HCT116 (cell line): ENCODE measurements at regions not wholly inside any gene's neighbourhood (a gene's known extent, or its start where the extent isn't known, plus 50 kb on each side); places are given as distances from the start of the nearest gene placed in this dataset.

Experiments
- ATF3 ChIP-seq: IDR thresholded peaks from 2 replicates; pipeline ENCODE4 v1.6.1; 2012
- CEBPB ChIP-seq: IDR thresholded peaks from 2 replicates; pipeline ENCODE4 v1.6.1; 2012; ENCODE audit warnings: low read depth
- CTCF ChIP-seq, 3 experiments: fragments of 200-600 bp in 1 of 3; sonication (generic) in 1 of 3; IDR thresholded peaks in 2 of 3; conservative IDR thresholded peaks in 1 of 3; 2 replicates each; pipeline ENCODE4 v1.5.1; 2012 to 2017; ENCODE audit warnings: low read depth in 2 of 3, low read length in 2 of 3, antibody characterized with exemption in 1 of 3, borderline replicate concordance in 1 of 3, control low read depth in 1 of 3, mild to moderate bottlenecking in 1 of 3, mixed read lengths in 1 of 3, mixed run types in 1 of 3, moderate library complexity in 1 of 3; ENCODE audit not compliant: insufficient read depth in 1 of 3
- EZH2 ChIP-seq: fragments of 200-600 bp; sonication (generic); IDR thresholded peaks from 2 replicates; pipeline ENCODE4 v1.6.1; 2017; ENCODE audit warnings: antibody characterized with exemption, mixed run types
- EZH2phosphoT487 ChIP-seq: fragments of 200-600 bp; IDR thresholded peaks from 2 replicates; pipeline ENCODE4 v1.6.1; 2018; ENCODE audit warnings: antibody characterized with exemption, borderline replicate concordance
- FOSL1 ChIP-seq: IDR thresholded peaks from 2 replicates; pipeline ENCODE4 v1.6.1; 2012; ENCODE audit warnings: low read depth
- JUND ChIP-seq: IDR thresholded peaks from 2 replicates; pipeline ENCODE4 v1.6.1; 2012
- POLR2A ChIP-seq: IDR thresholded peaks from 2 replicates; pipeline ENCODE4 v1.7.0; 2011; ENCODE audit warnings: borderline replicate concordance; ENCODE audit not compliant: insufficient read depth, insufficient read length; ENCODE audit errors: extremely low read depth
- RAD21 ChIP-seq: IDR thresholded peaks from 2 replicates; pipeline ENCODE4 v1.6.1; 2012; ENCODE audit warnings: low read depth, mild to moderate bottlenecking
- REST ChIP-seq: IDR thresholded peaks from 2 replicates; pipeline ENCODE4 v1.6.1; 2012; ENCODE audit warnings: low read depth
- SIN3A ChIP-seq: IDR thresholded peaks from 2 replicates; pipeline ENCODE4 v1.6.1; 2012; ENCODE audit warnings: low read depth
- YY1 ChIP-seq: IDR thresholded peaks from 2 replicates; pipeline ENCODE4 v1.6.1; 2011; ENCODE audit warnings: low read length, low read depth, moderate library complexity, mild to moderate bottlenecking; ENCODE audit not compliant: insufficient replicate concordance; ENCODE audit errors: extremely low read depth
- ZFX ChIP-seq: fragments of 450-650 bp; IDR thresholded peaks from 2 replicates; pipeline ENCODE4 v1.6.1; 2017

- TF ChIP-seq CTCF (IDR thresholded peaks at IDR 0.05 in 2 of 3, conservative IDR thresholded peaks at IDR 0.05 in 1 of 3; ENCODE audit: borderline replicate concordance in 1 of 3, insufficient read depth in 1 of 3, low read depth in 2 of 3, low read length in 2 of 3) (no peak), REST (no peak), RAD21 (no peak), EZH2 (no peak), EZH2phosphoT487 (no peak), ZFX (no peak), SIN3A (no peak), ATF3 (no peak), JUND (no peak), POLR2A (no peak), FOSL1 (no peak), CEBPB (no peak), YY1 (no peak)
Measured at GRCh38 chr2:33723329-33723728, 124.2 kb upstream of the FAM98A start.
